NB4 (cell line): ENCODE measurements at regions not wholly inside any gene's neighbourhood (a gene's known extent, or its start where the extent isn't known, plus 50 kb on each side); places are given as distances from the start of the nearest gene placed in this dataset.
"Not testable (repeated sequence)": the region's sequence is repeated elsewhere in the genome, so short reads cannot be mapped to it uniquely, and the experiment has no call there.

ENCODE experiments used
- DNase-seq: peaks from one replicate; pipeline ENCODE4 v3.0.0; 2010; ENCODE audit warnings: low read depth
- H3K4me3 ChIP-seq: one replicate; pipeline ENCODE4 v1.5.1; 2011; ENCODE audit warnings: mild to moderate bottlenecking, low read depth, low read length, moderate library complexity
- MYC ChIP-seq: IDR thresholded peaks from 2 replicates; pipeline ENCODE4 v1.6.1; 2011; ENCODE audit warnings: low read depth, low read length
- POLR2A ChIP-seq: IDR thresholded peaks from 2 replicates; pipeline ENCODE4 v1.6.1; 2011; ENCODE audit warnings: mild to moderate bottlenecking; ENCODE audit not compliant: insufficient read length; ENCODE audit errors: extremely low read depth
- TF ChIP-seq, protein P1 (sequence below): IDR thresholded peaks from one replicate; pipeline ENCODE4 v1.5.1; 2012; ENCODE audit warnings: low read depth, low read length
- TF ChIP-seq, protein P2 (sequence below): IDR thresholded peaks from 2 replicates; pipeline ENCODE4 v1.6.1; 2011; ENCODE audit warnings: low read depth, low read length

DNA sequence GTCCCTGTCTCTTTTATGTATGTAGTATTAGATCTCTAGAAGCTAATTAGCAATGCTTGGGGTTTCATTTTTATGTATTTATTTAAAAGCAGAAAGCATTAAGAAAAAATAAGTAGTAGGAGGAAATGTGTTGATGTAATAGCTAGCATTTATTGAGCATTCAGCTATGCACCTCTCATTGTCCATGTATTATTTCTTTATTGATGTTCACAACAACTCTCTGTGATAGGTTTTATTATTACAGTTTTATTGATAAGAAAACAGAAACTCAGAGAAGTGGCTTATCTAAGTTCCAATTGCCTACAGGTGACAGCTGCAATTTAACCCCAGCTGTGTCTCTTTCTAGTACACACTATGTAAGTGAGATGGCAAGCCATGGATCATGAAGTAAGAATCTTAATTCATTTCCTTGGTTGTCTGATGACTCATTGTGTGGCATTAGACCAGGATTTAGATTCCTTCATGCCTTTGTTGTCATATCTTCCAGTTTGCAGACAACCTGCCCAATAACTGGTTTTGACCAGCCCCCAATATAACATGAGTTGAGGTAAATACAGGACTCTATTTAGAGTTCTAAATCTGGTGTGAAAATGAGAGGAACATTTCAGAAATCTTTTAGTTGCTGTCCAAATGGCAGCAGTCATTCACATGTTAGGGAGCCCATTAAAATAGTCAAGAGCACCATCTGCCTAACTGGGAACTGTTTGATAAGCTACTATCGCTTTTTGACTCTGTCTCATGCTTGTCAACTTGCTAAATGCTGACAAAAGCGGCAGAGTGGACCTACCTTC lies 170.8 kb upstream of the PHACTR1 start:
- no peak for DNase-seq
- H3K4me3 ChIP-seq: no peak overlapping the region
- TF ChIP-seq POLR2A (no peak), MYC (no peak)
- TF ChIP-seq, protein P1, sequence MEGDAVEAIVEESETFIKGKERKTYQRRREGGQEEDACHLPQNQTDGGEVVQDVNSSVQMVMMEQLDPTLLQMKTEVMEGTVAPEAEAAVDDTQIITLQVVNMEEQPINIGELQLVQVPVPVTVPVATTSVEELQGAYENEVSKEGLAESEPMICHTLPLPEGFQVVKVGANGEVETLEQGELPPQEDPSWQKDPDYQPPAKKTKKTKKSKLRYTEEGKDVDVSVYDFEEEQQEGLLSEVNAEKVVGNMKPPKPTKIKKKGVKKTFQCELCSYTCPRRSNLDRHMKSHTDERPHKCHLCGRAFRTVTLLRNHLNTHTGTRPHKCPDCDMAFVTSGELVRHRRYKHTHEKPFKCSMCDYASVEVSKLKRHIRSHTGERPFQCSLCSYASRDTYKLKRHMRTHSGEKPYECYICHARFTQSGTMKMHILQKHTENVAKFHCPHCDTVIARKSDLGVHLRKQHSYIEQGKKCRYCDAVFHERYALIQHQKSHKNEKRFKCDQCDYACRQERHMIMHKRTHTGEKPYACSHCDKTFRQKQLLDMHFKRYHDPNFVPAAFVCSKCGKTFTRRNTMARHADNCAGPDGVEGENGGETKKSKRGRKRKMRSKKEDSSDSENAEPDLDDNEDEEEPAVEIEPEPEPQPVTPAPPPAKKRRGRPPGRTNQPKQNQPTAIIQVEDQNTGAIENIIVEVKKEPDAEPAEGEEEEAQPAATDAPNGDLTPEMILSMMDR: no peak
- TF ChIP-seq, protein P2, sequence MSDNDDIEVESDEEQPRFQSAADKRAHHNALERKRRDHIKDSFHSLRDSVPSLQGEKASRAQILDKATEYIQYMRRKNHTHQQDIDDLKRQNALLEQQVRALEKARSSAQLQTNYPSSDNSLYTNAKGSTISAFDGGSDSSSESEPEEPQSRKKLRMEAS: no peak

DNA sequence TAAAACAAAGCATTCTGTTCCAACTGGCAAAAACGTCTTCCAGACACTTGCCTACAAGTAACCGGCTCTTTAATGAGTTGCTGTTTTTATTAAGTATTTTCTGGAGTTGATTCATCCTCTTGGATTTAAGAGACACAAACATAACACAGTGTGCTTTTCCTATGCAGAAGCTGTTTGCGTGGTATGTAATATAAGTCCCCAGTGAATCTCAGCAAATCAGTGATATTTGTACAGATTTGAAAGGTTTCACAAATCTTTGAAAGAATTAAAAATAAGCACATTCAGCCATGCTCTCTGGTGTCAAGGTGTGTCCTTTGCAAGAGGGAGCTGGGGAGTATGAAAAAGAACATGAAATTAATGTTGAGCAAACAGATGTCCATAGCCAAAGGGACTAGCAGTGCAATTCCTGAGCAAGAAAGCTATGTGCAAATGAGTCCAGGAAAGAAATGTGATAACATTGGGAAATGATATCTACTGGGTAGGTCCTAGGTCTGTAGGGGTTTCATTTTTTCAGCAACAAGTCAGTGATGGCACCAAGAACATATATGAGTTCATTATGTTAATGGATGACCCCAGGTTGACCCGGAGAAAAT lies 170.1 kb upstream of the PHACTR1 start:
- no peak overlapping the region for H3K4me3 ChIP-seq
- DNase-seq: no peak
- TF ChIP-seq, protein P1: no peak
- TF ChIP-seq MYC: no peak
- TF ChIP-seq POLR2A: no peak
- TF ChIP-seq, protein P2: no peak

DNA sequence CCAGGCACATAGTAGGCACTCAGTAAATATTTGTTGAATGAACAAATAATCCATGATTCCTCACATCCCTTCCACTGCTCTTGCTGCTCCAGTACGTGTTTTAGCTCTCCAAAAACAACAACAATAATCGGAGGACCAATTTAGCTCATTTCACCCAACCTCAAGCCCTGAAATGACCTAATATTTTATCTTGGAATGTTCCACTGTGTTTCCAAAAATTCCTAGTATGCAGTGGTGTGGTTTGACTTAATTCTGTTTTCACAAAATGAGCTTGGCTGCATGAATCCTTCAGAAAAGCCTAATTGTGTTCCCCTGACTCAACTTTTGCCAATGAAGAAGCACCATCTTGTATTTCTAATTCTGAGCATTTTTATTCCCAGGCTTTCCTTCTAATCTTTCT lies 168.0 kb upstream of the PHACTR1 start:
- DNase-seq: no peak
- no peak overlapping the region for H3K4me3 ChIP-seq
- no peak for TF ChIP-seq POLR2A
- TF ChIP-seq, protein P1: no peak
- TF ChIP-seq MYC: no peak
- TF ChIP-seq, protein P2: no peak

DNA sequence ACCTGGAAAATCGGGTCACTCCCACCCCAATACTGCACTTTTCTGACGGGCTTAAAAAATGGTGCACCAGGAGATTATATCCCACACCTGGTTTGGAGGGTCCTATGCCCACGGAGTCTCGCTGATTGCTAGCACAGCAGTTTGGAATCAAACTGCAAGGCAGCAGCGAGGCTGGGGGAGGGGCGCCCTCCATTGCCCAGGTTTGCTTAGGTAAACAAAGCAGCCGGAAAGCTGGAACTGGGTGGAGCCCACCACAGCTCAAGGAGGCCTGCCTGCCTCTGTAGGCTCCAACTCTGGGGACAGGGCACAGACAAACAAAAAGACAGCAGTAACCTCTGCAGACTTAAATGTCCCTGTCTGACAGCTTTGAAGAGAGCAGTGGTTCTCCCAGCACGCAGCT lies 167.1 kb upstream of the PHACTR1 start:
- not testable (repeated sequence) for DNase-seq, H3K4me3 ChIP-seq

DNA sequence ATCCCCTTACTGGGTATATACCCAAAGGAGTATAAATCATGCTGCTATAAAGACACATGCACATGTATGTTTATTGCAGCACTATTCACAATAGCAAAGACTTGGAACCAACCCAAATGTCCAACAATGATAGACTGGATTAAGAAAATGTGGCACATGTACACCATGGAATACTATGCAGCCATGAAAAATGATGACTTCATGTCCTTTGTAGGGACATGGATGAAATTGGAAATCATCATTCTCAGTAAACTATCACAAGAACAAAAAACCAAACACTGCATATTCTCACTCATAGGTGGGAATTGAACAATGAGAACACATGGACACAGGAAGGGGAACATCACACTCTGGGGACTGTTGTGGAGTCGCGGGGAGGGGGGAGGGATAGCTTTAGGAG lies 161.7 kb upstream of the PHACTR1 start:
- DNase-seq, H3K4me3 ChIP-seq: not testable (repeated sequence)

DNA sequence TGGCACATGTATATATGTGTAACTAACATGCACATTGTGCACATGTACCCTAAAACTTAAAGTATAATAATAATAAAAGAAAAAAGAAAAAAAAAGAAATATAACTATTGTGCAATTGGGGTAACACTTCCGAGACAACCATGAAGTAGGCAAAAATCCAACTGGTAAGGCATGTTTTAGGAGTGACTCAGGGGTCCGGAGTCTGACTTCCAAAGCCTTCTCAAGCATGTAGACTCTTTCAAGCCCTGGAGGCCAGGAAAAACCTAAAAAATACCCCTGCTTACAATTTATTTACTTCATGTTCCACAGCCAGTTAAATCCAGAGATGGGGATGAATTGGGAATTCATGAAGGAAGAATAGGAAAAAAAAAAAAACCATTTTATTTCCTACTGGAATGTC lies 161.3 kb upstream of the PHACTR1 start:
- H3K4me3 ChIP-seq: no peak overlapping the region
- DNase-seq: no peak
- TF ChIP-seq MYC (no peak), POLR2A (no peak)
- TF ChIP-seq, protein P1: no peak
- TF ChIP-seq, protein P2: no peak

DNA sequence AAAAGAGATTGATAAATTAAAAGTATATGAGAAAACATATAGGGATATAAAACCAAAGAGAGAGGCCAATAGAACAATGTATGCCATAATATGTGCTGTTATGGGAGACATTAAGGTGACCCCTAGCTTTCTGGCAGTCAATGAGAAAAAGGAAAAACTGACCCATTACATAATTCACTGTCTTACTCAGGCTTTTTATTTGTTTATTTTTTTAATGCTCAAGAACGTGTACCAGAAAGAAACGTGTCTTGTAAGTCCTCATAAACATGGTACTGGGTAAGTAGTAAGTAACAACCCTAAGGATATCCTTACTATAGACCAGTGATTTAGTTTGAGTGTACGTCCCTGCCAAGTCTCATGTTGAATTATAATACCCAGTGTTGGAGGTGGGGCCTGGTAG lies 160.8 kb upstream of the PHACTR1 start:
- TF ChIP-seq MYC: no peak
- no peak for TF ChIP-seq POLR2A
- TF ChIP-seq, protein P2: no peak
- TF ChIP-seq, protein P1: no peak
- H3K4me3 ChIP-seq: no peak overlapping the region
- no peak for DNase-seq
